Esophagus squamous epithelium (tissue), 5 donors: ENCODE measurements at regions not wholly inside any gene's neighbourhood (a gene's known extent, or its start where the extent isn't known, plus 50 kb on each side); places are given as distances from the start of the nearest gene placed in this dataset.

Experiments
- DNase-seq: peaks from one replicate; lab custom pipeline; 2025; lab: John Stamatoyannopoulos, UW
- H3K27ac ChIP-seq, 4 donors: fragments of 200-600 bp; sonication (generic); one replicate each; pipeline ENCODE4 v1.5.1; 2016 to 2019; ENCODE audit warnings: mild to moderate bottlenecking in 1 of 4
- H3K27me3 ChIP-seq, 4 donors: fragments of 200-600 bp; sonication (generic); 1 replicate in 3 of 4; 2 replicates in 1 of 4; pipeline versions ENCODE4 v1.5.1 to v1.6.0; 2017 to 2021; ENCODE audit warnings: antibody characterized with exemption in 1 of 4
- H3K36me3 ChIP-seq, 3 donors: fragments of 200-600 bp; sonication (generic); one replicate each; pipeline ENCODE4 v1.5.1; 2016 to 2019
- H3K4me1 ChIP-seq, 3 donors: fragments of 200-600 bp; sonication (generic); one replicate each; pipeline ENCODE4 v1.5.1; 2017 to 2019
- H3K4me3 ChIP-seq, 4 donors: fragments of 200-600 bp; sonication (generic); 1 replicate in 3 of 4; 2 replicates in 1 of 4; pipeline ENCODE4 v1.5.1; 2016 to 2019; ENCODE audit warnings: mild to moderate bottlenecking in 2 of 4, moderate library complexity in 1 of 4
- H3K9me3 ChIP-seq, 3 donors: fragments of 200-600 bp; sonication (generic); one replicate each; pipeline ENCODE4 v1.5.1; 2016 to 2019
- CTCF ChIP-seq, 6 experiments: fragments of 450-650 bp in 4 of 6; fragments of 200-600 bp in 2 of 6; sonication (generic) in 2 of 6; IDR thresholded peaks; one replicate each; pipeline ENCODE4 v1.5.1; 2016 to 2019; ENCODE audit warnings: antibody characterized with exemption in 6 of 6, mild to moderate bottlenecking in 4 of 6, moderate library complexity in 4 of 6
- POLR2A ChIP-seq, 4 donors: fragments of 450-650 bp; IDR thresholded peaks; one replicate each; pipeline ENCODE4 v1.6.1; 2017; ENCODE audit warnings: antibody characterized with exemption in 4 of 4, mild to moderate bottlenecking in 4 of 4, moderate library complexity in 3 of 4
- WGBS, 2 donors: methylation state at CpG; one replicate each; pipeline ENCODE4 v1.1.5; 2018; 5-methylcytosine and 5-hydroxymethylcytosine counted together
- intact Hi-C: fragments of 100-400 bp; cut with DNase I; formaldehyde crosslinking; loops from one replicate; pipeline ENCODE4 v1.15.0; 2022
- donor health status: DM: yes; HTN: yes; CAD: no.

- no peaks in the 10 kb centered on the region for H3K36me3 ChIP-seq
- no peak overlapping the region for H3K4me3 ChIP-seq
- no peak for DNase-seq
- H3K9me3 ChIP-seq = no peaks in the 10 kb centered on the region
- H3K27ac ChIP-seq = no peak overlapping the region
- TF ChIP-seq CTCF (IDR thresholded peaks at IDR 0.05) (no peak), POLR2A (IDR thresholded peaks at IDR 0.05) (no peak)
- WGBS, 2 donors = 87 to 90% methylated on average over 7 of the region's 7 CpGs
- intact Hi-C loops = no loop called here
- H3K4me1 ChIP-seq = peaks cover 0 to 4% (median 0%) of the 10 kb centered on the region in 3 donors
- no peaks in the 10 kb centered on the region for H3K27me3 ChIP-seq
Measured at GRCh38 chr5:124451721-124452383, 294.6 kb downstream of the ZNF608 start.

- no peak for TF ChIP-seq POLR2A (IDR thresholded peaks at IDR 0.05)
- TF ChIP-seq CTCF (IDR thresholded peaks at IDR 0.05) = no peak
- no peaks in the 10 kb centered on the region for H3K9me3 ChIP-seq
- no peak for DNase-seq
Measured at GRCh38 chr5:124446120-124446519, 300.3 kb downstream of the ZNF608 start.

GRCh38 chr5:124445070-124445619, 301.3 kb downstream of the ZNF608 start:
- WGBS, 2 donors = 88 to 91% methylated on average over 3 of the region's 3 CpGs
- Histone ChIP-seq H3K36me3 (no peaks in the 10 kb centered on the region), H3K4me1 (no peaks in the 10 kb centered on the region), H3K4me3 (no peak overlapping the region), H3K27ac (no peak overlapping the region), H3K27me3 (no peaks in the 10 kb centered on the region), H3K9me3 (no peaks in the 10 kb centered on the region)
- DNase-seq = no peak
- intact Hi-C loops = no loop called here
- TF ChIP-seq POLR2A (IDR thresholded peaks at IDR 0.05) (no peak), CTCF (IDR thresholded peaks at IDR 0.05) (no peak)

More at GRCh38 chr5:124446120-124446519, 300.3 kb downstream of the ZNF608 start:
- no peaks in the 10 kb centered on the region for H3K36me3 ChIP-seq
- no peak overlapping the region for H3K4me3 ChIP-seq
- H3K27me3 ChIP-seq = no peaks in the 10 kb centered on the region
- intact Hi-C loops = no loop called here
- 83 to 85% methylated on average over 6 of the region's 6 CpGs for WGBS, 2 donors
- H3K27ac ChIP-seq = no peak overlapping the region
- no peaks in the 10 kb centered on the region for H3K4me1 ChIP-seq

- Histone ChIP-seq H3K27me3 (no peaks in the 10 kb centered on the region), H3K4me1 (no peaks in the 10 kb centered on the region), H3K9me3 (no peaks in the 10 kb centered on the region), H3K36me3 (no peaks in the 10 kb centered on the region), H3K27ac (no peak overlapping the region), H3K4me3 (no peak overlapping the region)
- intact Hi-C loops = no loop called here
- WGBS, 2 donors = 69 to 96% methylated on average over 4 of the region's 4 CpGs
- TF ChIP-seq CTCF (IDR thresholded peaks at IDR 0.05) = no peak
- no peak for TF ChIP-seq POLR2A (IDR thresholded peaks at IDR 0.05)
- no peak for DNase-seq
Measured at GRCh38 chr5:124444147-124444775, 302.2 kb downstream of the ZNF608 start.

GRCh38 chr5:124440471-124440870, 306.0 kb downstream of the ZNF608 start:
- intact Hi-C loops = no loop called here
- Histone ChIP-seq H3K27ac (no peak overlapping the region), H3K27me3 (no peaks in the 10 kb centered on the region), H3K4me3 (no peak overlapping the region), H3K9me3 (no peaks in the 10 kb centered on the region), H3K4me1 (no peaks in the 10 kb centered on the region), H3K36me3 (no peaks in the 10 kb centered on the region)
- WGBS, 2 donors = 91 to 100% methylated on average over 4 of the region's 4 CpGs
- DNase-seq = no peak
- no peak for TF ChIP-seq CTCF (IDR thresholded peaks at IDR 0.05)
- TF ChIP-seq POLR2A (IDR thresholded peaks at IDR 0.05) = no peak
